ENCODE measurements at regions not wholly inside any gene's neighbourhood (a gene's known extent, or its start where the extent isn't known, plus 50 kb on each side); places are given as distances from the start of the nearest gene placed in this dataset.

DNA sequence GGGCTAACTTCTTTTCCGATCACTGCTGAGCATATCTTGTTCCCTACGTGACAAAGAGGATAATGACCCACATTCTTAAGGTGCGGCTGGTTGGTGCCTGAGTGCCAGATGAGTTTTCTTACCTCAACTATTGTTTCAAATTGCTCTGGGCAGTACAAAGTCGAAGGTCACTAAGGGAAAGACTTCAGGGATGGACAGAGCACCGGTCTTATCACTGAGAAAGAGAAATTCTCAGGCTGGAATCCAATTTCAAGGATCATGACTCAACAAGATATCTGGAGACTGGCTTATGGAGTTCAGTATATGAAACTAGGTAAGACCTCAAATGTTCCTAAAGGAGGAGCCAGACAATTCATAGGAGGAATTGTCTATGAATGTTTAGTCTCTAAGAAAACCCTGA lies 780.3 kb downstream of the SUGCT start:
- TF ChIP-seq, protein P1, sequence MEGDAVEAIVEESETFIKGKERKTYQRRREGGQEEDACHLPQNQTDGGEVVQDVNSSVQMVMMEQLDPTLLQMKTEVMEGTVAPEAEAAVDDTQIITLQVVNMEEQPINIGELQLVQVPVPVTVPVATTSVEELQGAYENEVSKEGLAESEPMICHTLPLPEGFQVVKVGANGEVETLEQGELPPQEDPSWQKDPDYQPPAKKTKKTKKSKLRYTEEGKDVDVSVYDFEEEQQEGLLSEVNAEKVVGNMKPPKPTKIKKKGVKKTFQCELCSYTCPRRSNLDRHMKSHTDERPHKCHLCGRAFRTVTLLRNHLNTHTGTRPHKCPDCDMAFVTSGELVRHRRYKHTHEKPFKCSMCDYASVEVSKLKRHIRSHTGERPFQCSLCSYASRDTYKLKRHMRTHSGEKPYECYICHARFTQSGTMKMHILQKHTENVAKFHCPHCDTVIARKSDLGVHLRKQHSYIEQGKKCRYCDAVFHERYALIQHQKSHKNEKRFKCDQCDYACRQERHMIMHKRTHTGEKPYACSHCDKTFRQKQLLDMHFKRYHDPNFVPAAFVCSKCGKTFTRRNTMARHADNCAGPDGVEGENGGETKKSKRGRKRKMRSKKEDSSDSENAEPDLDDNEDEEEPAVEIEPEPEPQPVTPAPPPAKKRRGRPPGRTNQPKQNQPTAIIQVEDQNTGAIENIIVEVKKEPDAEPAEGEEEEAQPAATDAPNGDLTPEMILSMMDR (IDR thresholded peaks at IDR 0.05): no peak
- TF ChIP-seq POLR2A (IDR thresholded peaks at IDR 0.05): no peak
- no peak for TF ChIP-seq EP300 (IDR thresholded peaks at IDR 0.05)
